ENCODE measurements at regions not wholly inside any gene's neighbourhood (a gene's known extent, or its start where the extent isn't known, plus 50 kb on each side); places are given as distances from the start of the nearest gene placed in this dataset.

DNA sequence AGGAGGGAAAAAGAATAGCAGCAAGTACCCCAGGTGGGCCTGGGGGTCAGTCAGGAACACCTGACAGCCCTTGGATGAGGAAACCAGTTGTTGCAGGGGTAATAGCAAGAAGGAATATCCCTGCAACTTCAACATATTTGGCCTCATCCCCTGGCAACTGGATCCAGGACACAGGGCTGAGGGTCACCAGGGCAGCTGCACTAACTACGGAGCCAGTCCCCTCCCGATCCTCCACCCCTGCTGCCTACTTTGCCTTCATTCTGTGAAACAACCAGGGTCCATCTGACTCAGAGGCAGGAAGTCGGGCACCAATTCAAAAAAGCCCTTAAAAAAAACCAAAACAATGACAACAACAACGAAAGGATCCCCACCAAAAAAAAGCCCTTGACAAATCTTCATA, 52.9 kb downstream of the FRMPD3 start:
- DNase-seq (ENCODE audit: low read depth), result no peak
- TF ChIP-seq, protein P1, sequence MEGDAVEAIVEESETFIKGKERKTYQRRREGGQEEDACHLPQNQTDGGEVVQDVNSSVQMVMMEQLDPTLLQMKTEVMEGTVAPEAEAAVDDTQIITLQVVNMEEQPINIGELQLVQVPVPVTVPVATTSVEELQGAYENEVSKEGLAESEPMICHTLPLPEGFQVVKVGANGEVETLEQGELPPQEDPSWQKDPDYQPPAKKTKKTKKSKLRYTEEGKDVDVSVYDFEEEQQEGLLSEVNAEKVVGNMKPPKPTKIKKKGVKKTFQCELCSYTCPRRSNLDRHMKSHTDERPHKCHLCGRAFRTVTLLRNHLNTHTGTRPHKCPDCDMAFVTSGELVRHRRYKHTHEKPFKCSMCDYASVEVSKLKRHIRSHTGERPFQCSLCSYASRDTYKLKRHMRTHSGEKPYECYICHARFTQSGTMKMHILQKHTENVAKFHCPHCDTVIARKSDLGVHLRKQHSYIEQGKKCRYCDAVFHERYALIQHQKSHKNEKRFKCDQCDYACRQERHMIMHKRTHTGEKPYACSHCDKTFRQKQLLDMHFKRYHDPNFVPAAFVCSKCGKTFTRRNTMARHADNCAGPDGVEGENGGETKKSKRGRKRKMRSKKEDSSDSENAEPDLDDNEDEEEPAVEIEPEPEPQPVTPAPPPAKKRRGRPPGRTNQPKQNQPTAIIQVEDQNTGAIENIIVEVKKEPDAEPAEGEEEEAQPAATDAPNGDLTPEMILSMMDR (IDR thresholded peaks at IDR 0.05; ENCODE audit: low read length, missing control alignments), result no peak
- no peak overlapping the region for H3K4me3 ChIP-seq (replicated peaks; ENCODE audit: low read depth, low read length)

DNA sequence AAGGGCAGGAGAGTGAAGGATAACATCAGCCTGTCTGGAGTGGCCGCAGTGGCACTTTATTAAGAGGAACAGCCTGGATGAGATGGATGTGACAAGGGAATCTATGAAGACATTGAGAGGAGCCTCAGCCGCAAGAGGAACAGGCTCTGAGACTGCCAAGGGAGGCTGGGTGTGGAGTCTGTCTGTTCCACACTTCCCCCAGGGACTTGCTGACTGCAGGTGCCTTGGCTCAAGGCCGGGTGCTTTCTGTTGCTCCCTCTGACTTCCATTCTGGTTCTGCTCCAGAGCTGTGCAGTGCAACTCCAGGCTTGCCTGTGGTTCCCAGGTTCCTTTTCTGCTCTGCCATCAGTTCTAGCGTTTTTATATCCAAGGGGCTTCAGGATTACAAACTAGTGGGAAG, 54.6 kb downstream of the FRMPD3 start:
- H3K4me3 ChIP-seq (replicated peaks; ENCODE audit: low read depth, low read length), result no peak overlapping the region
- no peak for DNase-seq (ENCODE audit: low read depth)
- TF ChIP-seq, protein P1 (IDR thresholded peaks at IDR 0.05; ENCODE audit: low read length, missing control alignments), result no peak

DNA sequence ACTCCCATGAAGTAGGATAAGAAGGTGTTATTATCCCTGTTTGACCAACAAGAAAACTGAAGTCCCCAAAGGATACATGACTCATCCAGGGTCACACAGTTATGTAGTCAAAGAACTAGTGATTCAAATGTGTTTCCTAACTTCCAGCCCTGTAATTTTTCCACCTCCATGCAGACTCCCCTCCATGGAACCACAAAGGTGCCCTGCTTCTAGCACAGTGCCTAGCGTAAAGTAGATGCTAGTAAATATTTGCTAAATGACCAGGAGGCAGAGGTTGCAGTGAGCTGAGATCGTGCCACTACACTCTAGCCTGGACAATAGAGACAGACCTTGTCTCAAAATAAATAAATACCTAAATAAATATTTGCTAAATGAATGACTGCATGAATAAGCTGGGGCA, 55.8 kb downstream of the FRMPD3 start:
- DNase-seq (ENCODE audit: low read depth), result no peak
- TF ChIP-seq, protein P1 (IDR thresholded peaks at IDR 0.05; ENCODE audit: low read length, missing control alignments), result no peak
- H3K4me3 ChIP-seq (replicated peaks; ENCODE audit: low read depth, low read length), result no peak overlapping the region

DNA sequence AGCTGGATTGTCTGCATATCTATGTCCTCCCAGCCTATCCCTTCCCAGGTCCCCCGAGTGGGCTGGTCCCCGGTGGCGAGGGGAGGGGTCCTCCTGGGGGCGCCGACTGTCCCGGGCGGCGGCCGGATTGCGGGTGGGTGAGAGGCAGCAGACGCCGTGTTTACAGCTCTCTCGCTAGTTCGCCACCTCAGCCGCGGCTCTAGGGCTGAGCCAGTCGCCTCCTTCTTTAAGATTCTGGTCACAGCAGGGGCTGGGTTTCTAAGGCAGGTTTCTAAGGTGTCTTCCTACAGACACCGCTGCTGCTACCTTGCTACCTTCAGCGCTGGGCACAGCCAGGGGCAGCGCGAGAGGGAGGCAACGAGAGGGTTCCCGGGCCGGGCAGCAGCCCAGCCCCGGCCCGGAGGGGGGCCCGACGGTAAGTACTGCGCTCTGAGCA, 57.2 kb downstream of the FRMPD3 start:
- no peak overlapping the region for H3K4me3 ChIP-seq (replicated peaks; ENCODE audit: low read depth, low read length)

DNA sequence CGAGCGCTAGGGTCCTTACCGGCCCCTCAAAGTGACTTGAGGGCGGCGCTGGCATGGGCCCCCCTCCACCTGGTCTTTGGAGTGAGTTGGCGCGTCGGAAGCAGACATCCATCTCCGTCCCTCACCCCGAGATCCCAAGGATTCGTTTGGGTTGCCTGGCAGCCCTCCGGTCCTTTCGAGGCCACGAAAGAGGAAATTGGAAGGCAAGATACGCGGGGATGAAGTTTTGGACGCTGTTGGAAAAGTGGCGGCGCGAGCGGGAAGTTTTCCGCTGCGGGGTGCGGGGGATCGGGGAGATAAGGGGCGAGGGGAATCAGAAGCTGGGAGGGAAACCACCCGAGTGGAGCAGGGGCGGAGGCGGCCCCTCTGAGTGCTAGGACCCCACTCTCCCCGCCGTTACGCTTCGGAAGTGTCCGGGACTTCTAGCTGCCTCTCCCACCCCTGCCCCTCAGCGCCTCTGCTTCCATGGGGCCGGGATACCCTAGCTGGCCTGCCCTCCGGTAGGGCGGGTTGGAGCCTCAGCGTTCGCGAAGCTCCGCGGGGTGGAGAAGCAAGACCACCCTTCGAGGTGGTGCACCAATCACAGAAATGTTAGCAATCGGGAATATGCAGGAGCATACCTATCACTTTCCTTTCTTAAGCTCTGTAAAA, 57.8 kb downstream of the FRMPD3 start:
- H3K4me3 ChIP-seq (replicated peaks; ENCODE audit: low read depth, low read length), result no peak overlapping the region
- DNase-seq (ENCODE audit: low read depth), result no peak
- TF ChIP-seq, protein P1 (IDR thresholded peaks at IDR 0.05; ENCODE audit: low read length, missing control alignments), result no peak

More for the DNA sequence above, 57.2 kb downstream of the FRMPD3 start:
- TF ChIP-seq, protein P1 (IDR thresholded peaks at IDR 0.05; ENCODE audit: low read length, missing control alignments), result no peak
- DNase-seq (ENCODE audit: low read depth), result no peak

DNA sequence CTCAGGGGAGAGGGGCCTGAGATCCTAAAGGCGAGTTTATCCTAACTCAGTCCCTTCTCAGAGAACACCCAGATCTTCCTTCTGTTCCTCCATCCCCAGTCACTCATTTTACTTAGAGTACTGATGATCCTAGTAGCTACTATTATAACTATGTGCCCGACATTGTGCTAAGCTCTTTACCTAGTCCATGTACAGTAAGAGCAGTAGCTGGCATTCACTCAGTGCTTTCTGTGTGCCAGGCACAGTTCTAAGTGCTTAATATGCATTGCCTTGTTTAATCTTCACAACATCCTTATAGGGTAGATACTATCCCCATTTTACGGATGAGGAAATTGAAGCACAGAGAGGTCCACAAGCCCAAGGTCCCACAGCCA, 58.3 kb downstream of the FRMPD3 start:
- no peak for DNase-seq (ENCODE audit: low read depth)
- TF ChIP-seq, protein P1 (IDR thresholded peaks at IDR 0.05; ENCODE audit: low read length, missing control alignments), result no peak
- H3K4me3 ChIP-seq (replicated peaks; ENCODE audit: low read depth, low read length), result no peak overlapping the region

DNA sequence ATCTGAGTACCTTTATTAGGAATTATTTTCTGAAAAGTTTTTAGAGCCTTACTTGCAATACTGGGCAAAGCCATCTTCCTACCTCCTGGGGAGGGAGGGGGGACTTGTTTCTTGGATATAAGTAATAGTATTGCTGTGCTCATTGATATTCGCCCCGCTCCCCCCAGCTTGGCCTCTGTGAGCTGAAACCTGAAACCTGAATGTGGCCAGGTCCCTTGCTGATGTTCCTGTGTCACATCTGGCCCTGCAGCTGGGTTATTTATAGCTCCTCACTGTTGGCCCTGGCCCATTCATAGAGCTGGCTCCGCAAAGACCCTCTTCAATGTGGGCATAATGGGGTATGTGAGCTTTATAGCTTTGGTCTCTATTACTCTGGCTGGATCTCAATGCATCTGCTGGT, 59.5 kb downstream of the FRMPD3 start:
- TF ChIP-seq, protein P1 (IDR thresholded peaks at IDR 0.05; ENCODE audit: low read length, missing control alignments), result no peak
- DNase-seq (ENCODE audit: low read depth), result no peak
- no peak overlapping the region for H3K4me3 ChIP-seq (replicated peaks; ENCODE audit: low read depth, low read length)

Measured in fibroblast of pulmonary artery (primary cell).